SK-N-SH treated with all-trans-retinoic acid at 6 μM for 48 hours (cell line): ENCODE measurements at regions not wholly inside any gene's neighbourhood (a gene's known extent, or its start where the extent isn't known, plus 50 kb on each side); places are given as distances from the start of the nearest gene placed in this dataset.

Experiments
- ATAC-seq: fragments of 200-7000 bp; cut with Tn5 transposase; 3 replicates; pipeline ENCODE4 v1.9.1; 2020; ENCODE audit warnings: mild to moderate bottlenecking, moderate library complexity
- ARNTL ChIP-seq: fragments of 450-650 bp; formaldehyde crosslinking; IDR thresholded peaks from 2 replicates; pipeline ENCODE4 v1.5.0; 2020; ENCODE audit warnings: low read depth, mild to moderate bottlenecking, moderate library complexity, borderline replicate concordance
- CSDC2 ChIP-seq: fragments of 250-450 bp; sonication (Bioruptor Pico); IDR thresholded peaks from 2 replicates; pipeline ENCODE4 v1.5.0; 2020; ENCODE audit warnings: mild to moderate bottlenecking, moderate library complexity
- CSRNP3 ChIP-seq: fragments of 250-450 bp; sonication (Bioruptor Pico); IDR thresholded peaks from 2 replicates; pipeline ENCODE4 v1.5.1; 2021; ENCODE audit warnings: mild to moderate bottlenecking, moderate library complexity
- ESRRG ChIP-seq: fragments of 250-450 bp; sonication (Bioruptor Pico); IDR thresholded peaks from 2 replicates; pipeline ENCODE4 v1.6.1; 2021; ENCODE audit warnings: mild to moderate bottlenecking
- GLIS3 ChIP-seq: fragments of 250-450 bp; sonication (Bioruptor Pico); IDR thresholded peaks from 2 replicates; pipeline ENCODE4 v1.5.0; 2020; ENCODE audit warnings: mild to moderate bottlenecking, moderate library complexity
- OSR1 ChIP-seq: fragments of 250-450 bp; sonication (Bioruptor Pico); IDR thresholded peaks from 2 replicates; pipeline ENCODE4 v1.8.0; 2022; ENCODE audit warnings: moderate library complexity, mild to moderate bottlenecking, inconsistent platforms
- PATZ1 ChIP-seq: fragments of 250-450 bp; sonication (Bioruptor Pico); IDR thresholded peaks from 2 replicates; pipeline ENCODE4 v1.8.0; 2020; ENCODE audit warnings: mild to moderate bottlenecking, moderate library complexity, borderline replicate concordance
- POU6F1 ChIP-seq: fragments of 250-450 bp; sonication (Bioruptor Pico); IDR thresholded peaks from 2 replicates; pipeline ENCODE4 v1.8.0; 2021; ENCODE audit warnings: low read depth, mild to moderate bottlenecking, moderate library complexity, borderline replicate concordance
- PPARA ChIP-seq: fragments of 250-450 bp; sonication (Bioruptor Pico); IDR thresholded peaks from 2 replicates; pipeline ENCODE4 v1.5.0; 2020; ENCODE audit warnings: mild to moderate bottlenecking, borderline replicate concordance
- SNAI2 ChIP-seq: fragments of 250-450 bp; sonication (Bioruptor Pico); IDR thresholded peaks from 2 replicates; pipeline ENCODE4 v1.5.0; 2020; ENCODE audit warnings: mild to moderate bottlenecking, moderate library complexity
- TCF4 ChIP-seq: fragments of 250-450 bp; sonication (Bioruptor Pico); IDR thresholded peaks from 2 replicates; pipeline ENCODE4 v1.8.0; 2021; ENCODE audit warnings: mild to moderate bottlenecking, moderate library complexity, borderline replicate concordance
- TSHZ2 ChIP-seq: fragments of 250-450 bp; sonication (Bioruptor Pico); IDR thresholded peaks from 2 replicates; pipeline ENCODE4 v1.5.0; 2020; ENCODE audit warnings: mild to moderate bottlenecking, moderate library complexity
- ZC3H10 ChIP-seq: fragments of 250-450 bp; sonication (Bioruptor Pico); IDR thresholded peaks from 2 replicates; pipeline ENCODE4 v1.5.1; 2021; ENCODE audit warnings: mild to moderate bottlenecking, moderate library complexity
- ZFP30 ChIP-seq: fragments of 450-650 bp; formaldehyde crosslinking; IDR thresholded peaks from 2 replicates; pipeline ENCODE4 v1.5.0; 2022; ENCODE audit warnings: mild to moderate bottlenecking, moderate library complexity
- ZNF70 ChIP-seq: fragments of 450-650 bp; formaldehyde crosslinking; IDR thresholded peaks from 2 replicates; pipeline ENCODE4 v1.5.0; 2020; ENCODE audit warnings: mild to moderate bottlenecking, moderate library complexity
- ZNF8 ChIP-seq: fragments of 450-650 bp; formaldehyde crosslinking; IDR thresholded peaks from 2 replicates; pipeline ENCODE4 v1.5.0; 2020; ENCODE audit warnings: mild to moderate bottlenecking, moderate library complexity

GRCh38 chr21:23541571-23541970 lies 2065.7 kb downstream of the MRPL39 start:
- no peak for ATAC-seq
- no peak for TF ChIP-seq PPARA (CRISPR knock-in tag)

- no peak for TF ChIP-seq ZFP30 (CRISPR knock-in tag)
- TF ChIP-seq SNAI2 = no peak
- TF ChIP-seq PPARA (CRISPR knock-in tag) = no peak
- TF ChIP-seq CSDC2 (CRISPR knock-in tag) = no peak
- no peak for TF ChIP-seq ZNF8 (CRISPR knock-in tag)
- TF ChIP-seq OSR1 (CRISPR knock-in tag) = no peak
- TF ChIP-seq TSHZ2 (CRISPR knock-in tag) = no peak
- TF ChIP-seq ZC3H10 (CRISPR knock-in tag) = no peak
- no peak for TF ChIP-seq CSRNP3 (CRISPR knock-in tag)
- no peak for TF ChIP-seq ESRRG
- no peak for TF ChIP-seq ARNTL (CRISPR knock-in tag)
- no peak for ATAC-seq
Measured at GRCh38 chr21:23534850-23535249, 2072.4 kb downstream of the MRPL39 start.

GRCh38 chr21:23531444-23531843 lies 2075.8 kb downstream of the MRPL39 start:
- ATAC-seq = no peak

More at GRCh38 chr21:23531444-23531843, 2075.8 kb downstream of the MRPL39 start:
- TF ChIP-seq CSDC2 (CRISPR knock-in tag) = no peak
- no peak for TF ChIP-seq PATZ1
- no peak for TF ChIP-seq ARNTL (CRISPR knock-in tag)
- TF ChIP-seq PPARA (CRISPR knock-in tag) = no peak
- no peak for TF ChIP-seq OSR1 (CRISPR knock-in tag)
- TF ChIP-seq POU6F1 (CRISPR knock-in tag) = no peak
- no peak for TF ChIP-seq CSRNP3 (CRISPR knock-in tag)
- TF ChIP-seq ZC3H10 (CRISPR knock-in tag) = no peak
- no peak for TF ChIP-seq ESRRG
- no peak for TF ChIP-seq ZNF70 (CRISPR knock-in tag)
- no peak for TF ChIP-seq ZFP30 (CRISPR knock-in tag)
- no peak for TF ChIP-seq GLIS3 (CRISPR knock-in tag)
- no peak for TF ChIP-seq TCF4
- no peak for TF ChIP-seq ZNF8 (CRISPR knock-in tag)
